GM19438 (cell line): ENCODE measurements at regions not wholly inside any gene's neighbourhood (a gene's known extent, or its start where the extent isn't known, plus 50 kb on each side); places are given as distances from the start of the nearest gene placed in this dataset.

Source experiments
- ATAC-seq: cut with Tn5 transposase; IDR thresholded peaks from one replicate; pipeline ENCODE4 v1.9.1; 2021; ENCODE audit warnings: low read depth; ENCODE audit not compliant: unreplicated experiment

- no peak for ATAC-seq
These were observed 104.6 kb downstream of the PAX1 start for GRCh38 chr20:21809961-21810523.

GRCh38 chr20:21808863-21809664 is 103.6 kb downstream of the PAX1 start:
- no peak for ATAC-seq

GRCh38 chr20:21808139-21808538 is 102.7 kb downstream of the PAX1 start:
- no peak for ATAC-seq

- no peak for ATAC-seq
These were observed 99.3 kb downstream of the PAX1 start for GRCh38 chr20:21804802-21805201.

GRCh38 chr20:21801193-21801592 is 95.7 kb downstream of the PAX1 start:
- ATAC-seq: no peak

GRCh38 chr20:21798384-21798783 is 92.9 kb downstream of the PAX1 start:
- no peak for ATAC-seq

GRCh38 chr20:21796059-21796458 is 90.6 kb downstream of the PAX1 start:
- no peak for ATAC-seq

GRCh38 chr20:21788082-21788481 is 82.6 kb downstream of the PAX1 start:
- no peak for ATAC-seq

- no peak for ATAC-seq
These were observed 76.1 kb downstream of the PAX1 start for GRCh38 chr20:21781446-21782075.

- no peak for ATAC-seq
These were observed 75.1 kb downstream of the PAX1 start for GRCh38 chr20:21780528-21780927.
